Activated CD8-positive, alpha-beta memory T cell treated with anti-CD3 and anti-CD28 coated beads for 36 hours (primary cell): ENCODE measurements at regions not wholly inside any gene's neighbourhood (a gene's known extent, or its start where the extent isn't known, plus 50 kb on each side); places are given as distances from the start of the nearest gene placed in this dataset.

Experiments used
- CTCF ChIA-PET: fragments of 350-600 bp; sonication (Branson Sonifier 250); formaldehyde crosslinking; loops from one replicate; lab custom pipeline; 2021; ENCODE audit warnings: antibody characterized with exemption; lab: Charles Lee
- POLR2A ChIA-PET: fragments of 350-600 bp; sonication (Branson Sonifier 250); formaldehyde crosslinking; loops from one replicate; lab custom pipeline; 2021; ENCODE audit warnings: antibody characterized with exemption; lab: Charles Lee

DNA sequence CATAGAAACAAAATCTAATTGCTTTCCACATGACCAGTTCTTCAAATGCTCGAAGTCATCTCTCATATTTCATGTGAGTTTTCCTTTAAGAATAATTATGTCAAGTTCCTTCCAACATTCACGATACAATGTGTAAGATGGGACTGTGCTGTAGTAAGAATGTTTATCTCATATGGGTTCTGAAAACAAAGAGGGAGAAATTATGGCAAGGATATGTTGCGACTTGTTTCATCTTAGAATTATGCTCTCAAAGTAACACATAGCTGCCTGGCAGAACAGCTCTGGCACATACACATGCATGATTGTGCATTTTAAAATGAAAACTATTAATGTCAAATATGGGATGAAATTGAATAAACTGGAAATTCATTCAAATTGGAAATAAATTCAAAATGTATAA, 314.8 kb upstream of the ACVR2A start:
- ChIA-PET CTCF (no interaction called here), POLR2A (no interaction called here)

GRCh38 chr2:147525819-147526489, 318.9 kb upstream of the ACVR2A start:
- ChIA-PET CTCF (no interaction called here), POLR2A (no interaction called here)

DNA sequence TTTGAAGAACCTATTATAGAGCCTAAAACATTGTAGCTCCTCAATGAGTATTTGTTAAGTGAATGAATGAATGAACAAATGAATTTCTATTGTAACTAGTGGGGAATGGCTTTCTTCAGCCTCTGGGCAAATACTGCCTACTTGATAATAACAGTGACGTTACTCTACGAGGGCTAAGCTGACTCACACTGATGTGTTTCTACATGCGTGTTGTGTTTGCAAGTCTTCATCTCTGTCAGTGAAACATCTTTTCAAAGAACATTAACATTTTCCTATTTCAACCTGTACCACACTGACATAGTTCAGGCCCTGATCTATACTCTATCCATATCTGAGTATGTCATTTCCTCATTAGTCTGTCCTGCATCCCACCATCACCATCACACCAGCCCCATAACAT, 319.9 kb upstream of the ACVR2A start:
- POLR2A ChIA-PET, result no interaction called here
- CTCF ChIA-PET, result no interaction called here

DNA sequence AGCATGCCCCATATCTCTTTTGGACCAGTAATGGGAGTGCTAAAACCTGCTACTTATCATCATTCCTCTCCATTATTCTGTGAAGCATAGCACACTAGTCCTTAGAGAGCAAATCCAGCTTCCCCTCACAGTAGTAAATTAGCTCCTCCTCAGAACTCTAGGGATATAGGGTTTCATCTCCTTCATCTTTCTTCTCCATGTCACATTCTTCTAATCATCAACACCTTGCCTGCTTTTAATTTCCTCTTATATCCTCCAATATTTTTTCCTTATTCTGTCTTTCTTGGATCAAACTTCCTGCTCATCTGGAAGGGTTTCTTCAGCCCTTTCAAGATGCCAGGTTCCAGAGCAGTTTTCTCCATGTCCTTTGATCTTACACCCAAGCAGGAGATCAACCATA, 321.4 kb upstream of the ACVR2A start:
- POLR2A ChIA-PET, result no interaction called here
- CTCF ChIA-PET, result interaction anchor here (0.6 kb wide), 1 partner anchor 26 kb away, joined by 3 read pairs; no protein-coding TSS in a partner anchor

DNA sequence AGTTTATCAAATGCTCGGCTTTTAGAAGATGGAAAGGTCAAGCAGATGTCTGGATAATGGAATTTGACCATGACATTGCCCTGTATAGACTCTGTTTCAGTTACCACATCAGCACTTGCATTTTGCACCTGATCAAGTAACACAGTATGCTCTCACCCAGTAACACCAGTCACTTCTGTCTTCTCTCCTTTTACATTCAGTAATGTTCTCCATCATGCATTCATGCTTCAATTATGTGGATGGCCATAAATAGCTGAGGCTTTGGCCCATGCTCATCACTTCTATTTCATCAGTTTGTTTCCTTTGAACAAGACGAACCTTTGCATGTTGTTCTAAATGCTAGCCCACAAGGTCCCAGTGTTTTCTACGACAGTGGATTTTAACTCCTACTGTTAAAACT, 322.9 kb upstream of the ACVR2A start:
- ChIA-PET CTCF (no interaction called here), POLR2A (no interaction called here)

GRCh38 chr2:147520817-147521216, 324.0 kb upstream of the ACVR2A start:
- ChIA-PET POLR2A (no interaction called here), CTCF (no interaction called here)

GRCh38 chr2:147519178-147519577, 325.7 kb upstream of the ACVR2A start:
- POLR2A ChIA-PET, result no interaction called here
- CTCF ChIA-PET, result no interaction called here

GRCh38 chr2:147515213-147515612, 329.6 kb upstream of the ACVR2A start:
- ChIA-PET POLR2A (no interaction called here), CTCF (no interaction called here)

DNA sequence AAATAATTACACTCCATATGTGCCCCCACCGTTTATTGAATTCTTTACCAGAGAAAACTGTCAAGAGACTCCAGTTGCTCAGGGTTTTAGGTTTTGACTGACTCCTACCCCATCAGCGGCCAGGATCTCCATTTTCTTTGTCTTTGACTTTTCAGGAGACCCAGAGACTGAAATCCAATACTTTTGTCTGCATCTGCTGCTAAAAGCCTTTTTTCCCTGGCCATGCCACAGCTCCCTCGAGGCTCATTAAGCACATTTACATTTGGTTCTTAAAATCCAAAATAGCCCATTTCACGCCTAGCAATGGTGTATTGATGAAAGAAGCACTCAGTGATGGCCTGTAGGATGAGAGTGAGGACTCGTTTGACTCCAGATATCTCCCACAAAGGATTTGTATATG, 332.6 kb upstream of the ACVR2A start:
- POLR2A ChIA-PET, result no interaction called here
- CTCF ChIA-PET, result no interaction called here

- POLR2A ChIA-PET, result no interaction called here
- CTCF ChIA-PET, result no interaction called here
These were observed 333.3 kb upstream of the ACVR2A start for GRCh38 chr2:147511491-147511948.

DNA sequence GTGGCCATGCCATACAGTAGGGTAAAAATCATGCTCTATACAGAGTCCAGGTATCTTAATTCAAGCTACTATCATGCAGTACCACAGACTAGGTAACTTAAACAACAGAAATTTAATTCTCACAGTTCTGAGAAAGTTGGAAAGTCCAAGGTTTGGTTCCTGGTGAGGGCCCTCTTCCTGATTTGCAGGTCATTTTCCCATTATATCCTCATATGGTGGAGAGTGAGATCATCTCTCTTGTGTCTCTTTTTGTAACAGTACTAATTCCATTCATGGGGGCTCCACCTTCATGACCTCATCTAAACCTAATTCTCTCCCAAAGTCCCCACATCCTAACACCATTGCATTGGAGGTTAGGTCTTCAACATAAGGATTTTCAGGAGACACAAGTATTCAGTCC, 335.0 kb upstream of the ACVR2A start:
- ChIA-PET POLR2A (no interaction called here), CTCF (no interaction called here)

DNA sequence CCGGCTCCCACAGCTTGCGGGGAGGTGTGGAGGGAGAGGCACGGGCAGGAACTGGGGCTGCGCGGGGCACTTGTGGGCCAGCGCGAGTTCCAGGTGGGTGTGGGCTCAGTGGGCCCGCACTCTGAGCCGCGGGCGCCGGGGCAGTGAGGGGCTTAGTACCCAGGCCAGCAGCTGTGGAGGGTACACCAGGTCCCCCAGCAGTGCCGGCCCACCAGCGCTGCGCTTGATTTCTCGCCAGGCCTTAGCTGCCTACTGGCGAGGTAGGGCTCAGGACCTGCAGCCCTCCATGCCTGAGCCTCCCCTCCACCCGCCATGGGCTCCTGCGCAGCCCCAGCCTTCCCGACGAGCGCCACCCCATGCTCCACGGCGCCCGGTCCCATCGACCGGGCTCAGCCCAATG, 337.9 kb upstream of the ACVR2A start:
- POLR2A ChIA-PET, result no interaction called here

GRCh38 chr2:147502711-147503290, 342.0 kb upstream of the ACVR2A start:
- ChIA-PET CTCF (no interaction called here), POLR2A (no interaction called here)

More for the DNA sequence above, 337.9 kb upstream of the ACVR2A start:
- CTCF ChIA-PET, result no interaction called here

GRCh38 chr2:147501968-147502367, 342.9 kb upstream of the ACVR2A start:
- POLR2A ChIA-PET, result no interaction called here
- CTCF ChIA-PET, result no interaction called here

DNA sequence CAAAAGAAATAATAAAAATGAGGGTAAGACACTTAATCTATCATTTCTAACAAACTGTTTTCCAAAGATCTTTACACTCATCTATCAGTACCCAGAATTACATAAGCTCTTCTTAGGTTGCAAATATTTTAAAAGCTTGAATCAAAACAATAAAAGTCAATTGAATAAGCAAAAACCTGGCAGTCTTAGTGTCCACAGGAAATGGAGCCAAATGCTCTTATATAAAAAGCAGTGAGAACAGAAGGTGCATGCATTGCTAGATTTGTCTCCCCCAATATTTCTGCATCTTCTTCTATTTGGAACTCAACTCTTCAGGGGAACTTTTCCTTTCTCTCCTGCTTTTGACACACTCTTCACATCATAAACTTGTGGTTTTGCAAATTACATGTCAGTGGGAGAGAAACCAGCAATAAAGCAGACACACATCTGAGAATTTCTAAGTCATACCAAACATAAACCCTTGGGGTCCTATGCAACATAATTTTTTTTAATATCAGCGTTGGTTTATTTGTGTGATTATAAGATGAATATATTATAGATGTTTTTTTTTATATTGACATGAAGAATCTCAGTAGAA, 343.9 kb upstream of the ACVR2A start:
- ChIA-PET CTCF (no interaction called here), POLR2A (no interaction called here)

- POLR2A ChIA-PET, result no interaction called here
- CTCF ChIA-PET, result no interaction called here
These were observed 344.6 kb upstream of the ACVR2A start for GRCh38 chr2:147500229-147500628.

- ChIA-PET POLR2A (no interaction called here), CTCF (no interaction called here)
These were observed 345.0 kb upstream of the ACVR2A start for GRCh38 chr2:147499785-147500184.

DNA sequence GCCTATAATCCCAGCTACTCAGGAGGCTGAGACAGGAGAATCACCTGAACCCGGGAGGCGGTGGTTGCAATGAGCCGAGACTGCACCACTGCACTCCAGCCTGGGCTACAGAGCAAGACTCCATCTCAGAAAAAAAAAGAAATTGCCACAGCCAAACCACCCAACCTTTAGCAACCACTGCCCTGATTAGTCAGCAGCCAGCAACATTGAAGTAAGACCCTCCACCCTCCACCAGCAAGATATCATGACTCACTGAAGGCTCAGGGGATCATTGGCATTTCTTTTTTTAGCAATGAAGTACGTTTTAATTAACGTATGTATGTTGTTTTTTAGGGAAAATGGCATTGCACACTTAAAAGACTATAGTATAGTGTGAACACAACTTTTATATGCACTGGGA, 349.1 kb upstream of the ACVR2A start:
- CTCF ChIA-PET, result no interaction called here
- POLR2A ChIA-PET, result no interaction called here

DNA sequence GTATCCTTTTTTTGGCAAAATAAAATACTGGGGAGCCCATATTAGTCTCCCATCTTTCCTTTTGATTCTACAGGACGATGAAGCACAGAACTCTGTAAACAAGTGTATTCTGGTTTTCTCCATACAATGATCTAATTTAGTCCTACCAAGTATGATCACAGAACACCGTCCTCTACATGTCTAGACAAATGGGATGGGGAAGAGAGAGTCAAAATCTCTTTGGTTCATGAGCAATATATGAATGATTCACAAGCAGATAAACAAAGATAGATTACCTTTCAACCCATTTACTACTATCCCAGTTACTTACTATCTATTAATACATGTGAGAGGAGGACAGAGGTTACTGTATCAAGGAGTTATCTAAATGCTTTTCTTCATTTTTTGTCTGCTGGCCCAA, 352.4 kb upstream of the ACVR2A start:
- CTCF ChIA-PET, result no interaction called here
- POLR2A ChIA-PET, result no interaction called here

DNA sequence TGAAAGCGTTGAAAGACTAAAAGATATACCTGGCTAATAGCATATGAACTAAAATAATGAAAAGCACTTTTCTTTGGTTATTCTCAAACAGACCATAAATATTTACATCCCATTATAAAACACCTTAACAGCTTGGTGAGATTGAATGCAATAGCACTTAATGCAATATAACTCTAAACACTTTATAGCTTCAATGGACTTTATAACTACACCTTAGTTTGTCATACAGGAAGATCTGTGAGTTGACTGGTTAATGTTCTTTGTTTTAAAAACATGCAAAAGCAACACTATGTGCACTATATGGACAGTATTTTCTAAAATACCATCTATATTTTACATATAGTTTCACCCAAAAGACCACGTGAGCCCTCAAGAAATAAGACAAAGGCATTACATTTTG, 353.3 kb upstream of the ACVR2A start:
- POLR2A ChIA-PET, result no interaction called here

More for the DNA sequence above, 353.3 kb upstream of the ACVR2A start:
- CTCF ChIA-PET, result no interaction called here
